ENCODE measurements at regions not wholly inside any gene's neighbourhood (a gene's known extent, or its start where the extent isn't known, plus 50 kb on each side); places are given as distances from the start of the nearest gene placed in this dataset.

- H3K4me3 ChIP-seq (ENCODE audit: low read length) = peak overlapping the region; percentile 17
- no peak overlapping the region for H3K27ac ChIP-seq (ENCODE audit: low read length)
- no peaks in the 10 kb centered on the region for H3K36me3 ChIP-seq (ENCODE audit: control insufficient read depth, low read depth, low read length)
- peaks cover 17% of the 10 kb centered on the region for H3K4me1 ChIP-seq (ENCODE audit: control insufficient read depth, low read depth, low read length)
- no peaks in the 10 kb centered on the region for H3K27me3 ChIP-seq (ENCODE audit: control insufficient read depth, insufficient read depth, low read length)
- H3K9ac ChIP-seq (ENCODE audit: low read length) = no peak overlapping the region
- H3K9me3 ChIP-seq (ENCODE audit: control insufficient read depth, low read depth, low read length) = no peaks in the 10 kb centered on the region
Observed at GRCh38 chr5:158013939-158014338, 155.0 kb upstream of the CLINT1 start.

- Histone ChIP-seq H3K4me3 (ENCODE audit: low read length) (peak overlapping the region; percentile 17), H3K36me3 (ENCODE audit: control insufficient read depth, low read depth, low read length) (no peaks in the 10 kb centered on the region), H3K9ac (ENCODE audit: low read length) (no peak overlapping the region), H3K27ac (ENCODE audit: low read length) (no peak overlapping the region), H3K9me3 (ENCODE audit: control insufficient read depth, low read depth, low read length) (no peaks in the 10 kb centered on the region), H3K4me1 (ENCODE audit: control insufficient read depth, low read depth, low read length) (peaks cover 17% of the 10 kb centered on the region), H3K27me3 (ENCODE audit: control insufficient read depth, insufficient read depth, low read length) (no peaks in the 10 kb centered on the region)
Observed at GRCh38 chr5:158013303-158013702, 154.4 kb upstream of the CLINT1 start.

GRCh38 chr5:158011422-158011821 is 152.5 kb upstream of the CLINT1 start:
- Histone ChIP-seq H3K4me3 (ENCODE audit: low read length) (no peak overlapping the region), H3K27me3 (ENCODE audit: control insufficient read depth, insufficient read depth, low read length) (no peaks in the 10 kb centered on the region), H3K9ac (ENCODE audit: low read length) (no peak overlapping the region), H3K9me3 (ENCODE audit: control insufficient read depth, low read depth, low read length) (no peaks in the 10 kb centered on the region), H3K27ac (ENCODE audit: low read length) (no peak overlapping the region), H3K4me1 (ENCODE audit: control insufficient read depth, low read depth, low read length) (peaks cover 17% of the 10 kb centered on the region), H3K36me3 (ENCODE audit: control insufficient read depth, low read depth, low read length) (no peaks in the 10 kb centered on the region)

- Histone ChIP-seq H3K27me3 (ENCODE audit: control insufficient read depth, insufficient read depth, low read length) (no peaks in the 10 kb centered on the region), H3K4me1 (ENCODE audit: control insufficient read depth, low read depth, low read length) (peaks cover 17% of the 10 kb centered on the region)
Observed at GRCh38 chr5:158010831-158011230, 151.9 kb upstream of the CLINT1 start.

GRCh38 chr5:158007336-158007735 is 148.4 kb upstream of the CLINT1 start:
- Histone ChIP-seq H3K27ac (ENCODE audit: low read length) (no peak overlapping the region), H3K9me3 (ENCODE audit: control insufficient read depth, low read depth, low read length) (no peaks in the 10 kb centered on the region), H3K9ac (ENCODE audit: low read length) (no peak overlapping the region), H3K4me1 (ENCODE audit: control insufficient read depth, low read depth, low read length) (peaks cover 1% of the 10 kb centered on the region), H3K4me3 (ENCODE audit: low read length) (no peak overlapping the region), H3K36me3 (ENCODE audit: control insufficient read depth, low read depth, low read length) (no peaks in the 10 kb centered on the region), H3K27me3 (ENCODE audit: control insufficient read depth, insufficient read depth, low read length) (no peaks in the 10 kb centered on the region)

More at GRCh38 chr5:158010831-158011230, 151.9 kb upstream of the CLINT1 start:
- H3K27ac ChIP-seq (ENCODE audit: low read length) = no peak overlapping the region
- H3K36me3 ChIP-seq (ENCODE audit: control insufficient read depth, low read depth, low read length) = no peaks in the 10 kb centered on the region
- H3K9me3 ChIP-seq (ENCODE audit: control insufficient read depth, low read depth, low read length) = no peaks in the 10 kb centered on the region
- no peak overlapping the region for H3K4me3 ChIP-seq (ENCODE audit: low read length)
- H3K9ac ChIP-seq (ENCODE audit: low read length) = no peak overlapping the region

DNA sequence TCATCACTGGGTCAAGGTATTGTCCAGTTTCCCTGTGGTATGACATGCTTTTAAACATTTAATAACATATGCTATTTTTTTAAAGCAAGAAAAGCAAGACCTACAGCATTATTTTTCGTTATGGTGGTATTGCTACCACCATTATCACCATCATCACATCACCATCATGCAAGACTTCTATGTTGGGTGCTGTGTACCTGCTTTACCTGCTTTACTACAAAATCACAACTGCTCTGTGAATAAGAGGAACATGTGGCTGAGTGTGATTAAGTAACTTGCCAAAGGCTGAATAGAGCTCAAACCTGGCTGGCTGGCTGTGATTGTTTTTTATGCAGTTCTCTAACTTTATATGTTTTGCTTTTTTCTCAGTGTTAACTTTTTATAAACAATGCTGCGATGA is 140.8 kb upstream of the CLINT1 start:
- Histone ChIP-seq H3K27me3 (ENCODE audit: control insufficient read depth, insufficient read depth, low read length) (no peaks in the 10 kb centered on the region), H3K9ac (ENCODE audit: low read length) (no peak overlapping the region), H3K4me3 (ENCODE audit: low read length) (no peak overlapping the region), H3K4me1 (ENCODE audit: control insufficient read depth, low read depth, low read length) (no peaks in the 10 kb centered on the region), H3K36me3 (ENCODE audit: control insufficient read depth, low read depth, low read length) (no peaks in the 10 kb centered on the region), H3K27ac (ENCODE audit: low read length) (no peak overlapping the region), H3K9me3 (ENCODE audit: control insufficient read depth, low read depth, low read length) (no peaks in the 10 kb centered on the region)

- no peaks in the 10 kb centered on the region for H3K27me3 ChIP-seq (ENCODE audit: control insufficient read depth, insufficient read depth, low read length)
- H3K9ac ChIP-seq (ENCODE audit: low read length) = no peak overlapping the region
- H3K4me3 ChIP-seq (ENCODE audit: low read length) = no peak overlapping the region
- H3K4me1 ChIP-seq (ENCODE audit: control insufficient read depth, low read depth, low read length) = no peaks in the 10 kb centered on the region
- no peaks in the 10 kb centered on the region for H3K9me3 ChIP-seq (ENCODE audit: control insufficient read depth, low read depth, low read length)
- H3K27ac ChIP-seq (ENCODE audit: low read length) = no peak overlapping the region
- H3K36me3 ChIP-seq (ENCODE audit: control insufficient read depth, low read depth, low read length) = no peaks in the 10 kb centered on the region
Observed at GRCh38 chr5:157997991-157998504, 139.1 kb upstream of the CLINT1 start.

DNA sequence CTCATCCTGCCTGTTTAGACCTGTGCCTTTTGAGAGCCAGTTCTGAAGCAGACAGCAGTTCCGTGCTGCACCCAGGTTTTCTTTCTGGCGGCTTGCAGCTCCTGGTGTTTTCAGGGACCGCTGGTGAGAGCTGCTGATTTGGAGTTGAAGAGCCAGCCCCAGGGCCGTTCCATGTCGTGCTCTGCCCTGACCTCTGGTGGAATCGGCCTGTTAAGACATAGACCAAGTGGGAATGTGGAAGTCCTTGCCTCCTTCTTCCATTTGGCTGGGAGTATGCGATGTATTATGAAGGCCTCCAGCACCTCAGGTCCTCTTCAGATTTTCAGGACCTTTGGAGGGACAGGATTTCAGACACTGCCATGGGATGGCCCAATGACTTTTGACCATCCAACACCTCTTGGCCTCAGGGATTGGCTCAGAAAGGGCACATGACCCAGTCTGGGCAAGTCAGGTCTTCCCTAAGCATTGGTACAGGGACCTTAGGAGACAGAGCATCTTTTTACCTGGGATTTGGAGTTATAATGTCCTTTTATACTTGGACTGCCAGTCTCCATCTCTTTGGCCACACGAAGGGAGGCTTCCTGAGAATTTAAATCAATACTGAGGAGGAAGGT is 136.1 kb upstream of the CLINT1 start:
- no peak overlapping the region for H3K4me3 ChIP-seq (ENCODE audit: low read length)
- H3K36me3 ChIP-seq (ENCODE audit: control insufficient read depth, low read depth, low read length) = no peaks in the 10 kb centered on the region
- no peaks in the 10 kb centered on the region for H3K9me3 ChIP-seq (ENCODE audit: control insufficient read depth, low read depth, low read length)
- no peaks in the 10 kb centered on the region for H3K4me1 ChIP-seq (ENCODE audit: control insufficient read depth, low read depth, low read length)
- no peak overlapping the region for H3K9ac ChIP-seq (ENCODE audit: low read length)
- no peak overlapping the region for H3K27ac ChIP-seq (ENCODE audit: low read length)
- H3K27me3 ChIP-seq (ENCODE audit: control insufficient read depth, insufficient read depth, low read length) = no peaks in the 10 kb centered on the region

DNA sequence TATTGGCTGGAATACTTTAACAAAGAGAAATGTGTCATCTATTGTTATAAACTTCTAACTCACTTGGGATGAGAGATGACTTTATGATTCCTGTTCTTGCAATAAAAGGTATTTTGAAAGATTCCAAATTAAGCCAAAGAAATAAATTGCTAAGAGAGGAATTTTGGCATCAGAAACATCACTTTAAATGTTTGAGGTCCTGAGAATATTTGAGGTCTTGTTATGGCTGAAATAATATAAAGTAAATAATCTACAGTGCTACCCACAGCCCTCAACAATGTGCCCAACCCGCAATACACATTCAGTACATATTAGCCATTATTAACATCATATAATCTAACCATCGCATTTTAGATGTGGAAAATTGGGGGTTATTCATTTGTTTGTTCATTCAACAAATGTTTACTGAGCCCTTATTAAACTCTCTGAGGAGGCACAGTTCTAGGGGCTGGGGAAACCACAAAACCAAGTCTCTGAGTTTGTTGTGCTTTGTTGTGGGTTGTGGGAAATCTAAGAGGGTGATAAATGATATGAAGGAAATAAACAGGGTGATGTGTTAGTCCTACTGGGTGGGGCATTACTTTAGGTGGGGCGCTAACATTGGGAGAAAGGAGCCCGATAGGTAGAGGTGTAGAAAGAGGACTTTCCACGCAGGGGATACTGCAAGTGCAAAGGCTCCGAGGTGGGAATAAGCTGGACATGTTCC is 135.2 kb upstream of the CLINT1 start:
- Histone ChIP-seq H3K9ac (ENCODE audit: low read length) (no peak overlapping the region), H3K4me3 (ENCODE audit: low read length) (no peak overlapping the region), H3K27ac (ENCODE audit: low read length) (no peak overlapping the region), H3K27me3 (ENCODE audit: control insufficient read depth, insufficient read depth, low read length) (no peaks in the 10 kb centered on the region), H3K9me3 (ENCODE audit: control insufficient read depth, low read depth, low read length) (no peaks in the 10 kb centered on the region), H3K36me3 (ENCODE audit: control insufficient read depth, low read depth, low read length) (no peaks in the 10 kb centered on the region), H3K4me1 (ENCODE audit: control insufficient read depth, low read depth, low read length) (no peaks in the 10 kb centered on the region)

DNA sequence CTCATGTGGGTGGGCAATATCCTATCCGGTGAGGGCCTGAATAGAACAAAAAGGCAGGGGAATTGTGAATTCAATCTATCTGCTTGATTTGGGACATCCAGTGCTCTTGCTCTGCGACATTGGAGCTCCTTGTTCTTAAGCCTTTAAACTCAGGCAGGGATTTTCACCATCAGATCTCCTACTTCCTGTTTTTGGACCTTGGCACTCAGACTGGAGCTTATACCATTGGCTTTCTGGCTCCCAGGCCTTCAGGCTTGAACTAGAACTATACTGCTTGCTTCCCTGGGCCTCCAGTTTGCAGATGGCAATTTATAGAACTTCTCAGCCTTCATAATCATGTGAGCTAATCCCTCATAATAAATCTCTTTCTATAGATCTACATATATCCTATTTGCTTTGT is 134.3 kb upstream of the CLINT1 start:
- H3K9ac ChIP-seq (ENCODE audit: low read length) = no peak overlapping the region
- H3K27me3 ChIP-seq (ENCODE audit: control insufficient read depth, insufficient read depth, low read length) = no peaks in the 10 kb centered on the region
- no peaks in the 10 kb centered on the region for H3K4me1 ChIP-seq (ENCODE audit: control insufficient read depth, low read depth, low read length)
- no peaks in the 10 kb centered on the region for H3K36me3 ChIP-seq (ENCODE audit: control insufficient read depth, low read depth, low read length)
- H3K27ac ChIP-seq (ENCODE audit: low read length) = no peak overlapping the region
- H3K9me3 ChIP-seq (ENCODE audit: control insufficient read depth, low read depth, low read length) = no peaks in the 10 kb centered on the region
- H3K4me3 ChIP-seq (ENCODE audit: low read length) = no peak overlapping the region

DNA sequence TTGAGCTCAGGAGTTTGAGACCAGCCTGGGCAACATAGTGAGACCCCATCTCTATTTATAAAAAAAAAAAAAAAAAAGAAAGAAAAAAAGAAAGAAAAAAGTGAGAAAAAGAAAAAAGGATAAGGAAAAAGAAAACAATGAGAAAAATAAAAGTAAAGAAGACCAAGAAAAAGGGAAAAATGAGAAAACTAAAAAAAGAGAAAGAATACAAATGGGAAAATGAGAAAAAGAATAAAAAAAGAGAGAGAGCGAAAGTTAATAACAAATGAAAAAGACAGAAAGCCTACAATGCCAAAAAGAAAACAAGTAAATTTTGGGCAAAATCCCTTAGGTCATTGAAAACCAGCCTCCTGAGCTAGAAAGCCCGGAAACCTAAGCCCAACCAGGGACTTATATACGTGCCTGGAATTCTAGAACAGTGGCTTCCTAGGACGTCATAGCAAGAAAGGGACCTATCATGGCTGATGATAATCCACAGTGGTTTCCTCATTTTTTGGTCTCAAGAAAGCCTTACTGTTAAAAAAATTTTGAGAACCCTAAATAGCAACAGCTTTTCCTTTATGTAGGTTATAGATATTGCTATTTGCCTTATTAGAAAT is 131.7 kb upstream of the CLINT1 start:
- H3K27ac ChIP-seq (ENCODE audit: low read length) = no peak overlapping the region
- no peaks in the 10 kb centered on the region for H3K36me3 ChIP-seq (ENCODE audit: control insufficient read depth, low read depth, low read length)
- no peaks in the 10 kb centered on the region for H3K9me3 ChIP-seq (ENCODE audit: control insufficient read depth, low read depth, low read length)
- H3K4me1 ChIP-seq (ENCODE audit: control insufficient read depth, low read depth, low read length) = no peaks in the 10 kb centered on the region
- no peak overlapping the region for H3K4me3 ChIP-seq (ENCODE audit: low read length)
- no peak overlapping the region for H3K9ac ChIP-seq (ENCODE audit: low read length)
- H3K27me3 ChIP-seq (ENCODE audit: control insufficient read depth, insufficient read depth, low read length) = no peaks in the 10 kb centered on the region

All from iPS-18a (cell line).